GM12872 (cell line): ENCODE measurements at regions not wholly inside any gene's neighbourhood (a gene's known extent, or its start where the extent isn't known, plus 50 kb on each side); places are given as distances from the start of the nearest gene placed in this dataset.

ENCODE experiments used
- TF ChIP-seq, protein P1 (sequence below): IDR thresholded peaks from 3 replicates; pipeline ENCODE4 v1.5.1; 2011; ENCODE audit warnings: low read depth, mild to moderate bottlenecking, low read length, moderate library complexity; ENCODE audit not compliant: insufficient read depth

- TF ChIP-seq, protein P1, sequence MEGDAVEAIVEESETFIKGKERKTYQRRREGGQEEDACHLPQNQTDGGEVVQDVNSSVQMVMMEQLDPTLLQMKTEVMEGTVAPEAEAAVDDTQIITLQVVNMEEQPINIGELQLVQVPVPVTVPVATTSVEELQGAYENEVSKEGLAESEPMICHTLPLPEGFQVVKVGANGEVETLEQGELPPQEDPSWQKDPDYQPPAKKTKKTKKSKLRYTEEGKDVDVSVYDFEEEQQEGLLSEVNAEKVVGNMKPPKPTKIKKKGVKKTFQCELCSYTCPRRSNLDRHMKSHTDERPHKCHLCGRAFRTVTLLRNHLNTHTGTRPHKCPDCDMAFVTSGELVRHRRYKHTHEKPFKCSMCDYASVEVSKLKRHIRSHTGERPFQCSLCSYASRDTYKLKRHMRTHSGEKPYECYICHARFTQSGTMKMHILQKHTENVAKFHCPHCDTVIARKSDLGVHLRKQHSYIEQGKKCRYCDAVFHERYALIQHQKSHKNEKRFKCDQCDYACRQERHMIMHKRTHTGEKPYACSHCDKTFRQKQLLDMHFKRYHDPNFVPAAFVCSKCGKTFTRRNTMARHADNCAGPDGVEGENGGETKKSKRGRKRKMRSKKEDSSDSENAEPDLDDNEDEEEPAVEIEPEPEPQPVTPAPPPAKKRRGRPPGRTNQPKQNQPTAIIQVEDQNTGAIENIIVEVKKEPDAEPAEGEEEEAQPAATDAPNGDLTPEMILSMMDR = no peak
Observed at GRCh38 chr15:66622591-66623022, 56.8 kb upstream of the LCTL start.

DNA sequence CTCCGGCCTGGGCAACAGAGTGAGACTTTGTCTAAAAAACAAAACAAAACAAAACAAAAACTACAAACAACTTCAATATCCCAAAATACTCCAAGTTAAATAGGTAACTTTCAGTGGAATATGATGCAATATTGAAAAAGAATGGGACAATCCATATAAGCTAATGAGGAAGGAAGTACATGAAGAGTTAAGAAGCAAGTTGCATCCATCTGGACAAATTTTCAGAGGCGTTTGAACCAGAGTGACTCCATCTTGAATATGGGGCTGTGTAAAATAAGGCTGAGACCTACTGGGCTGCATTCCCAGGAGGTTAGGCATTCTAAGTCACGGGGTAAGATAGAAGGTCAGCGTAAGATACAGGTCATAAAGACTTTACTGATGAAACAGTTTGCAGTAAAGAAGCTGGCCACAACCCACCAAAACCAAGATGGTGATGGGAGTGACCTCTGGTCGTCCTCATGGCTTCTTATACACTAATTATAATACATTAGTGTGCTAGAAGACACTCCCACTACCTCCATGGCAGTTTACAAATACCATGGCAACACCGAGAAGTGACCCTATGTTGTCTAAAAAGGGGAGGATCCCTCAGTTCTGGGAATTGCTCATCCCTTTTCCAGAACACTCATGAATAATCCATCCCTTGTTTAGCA, 58.1 kb upstream of the LCTL start:
- TF ChIP-seq, protein P1 = no peak

DNA sequence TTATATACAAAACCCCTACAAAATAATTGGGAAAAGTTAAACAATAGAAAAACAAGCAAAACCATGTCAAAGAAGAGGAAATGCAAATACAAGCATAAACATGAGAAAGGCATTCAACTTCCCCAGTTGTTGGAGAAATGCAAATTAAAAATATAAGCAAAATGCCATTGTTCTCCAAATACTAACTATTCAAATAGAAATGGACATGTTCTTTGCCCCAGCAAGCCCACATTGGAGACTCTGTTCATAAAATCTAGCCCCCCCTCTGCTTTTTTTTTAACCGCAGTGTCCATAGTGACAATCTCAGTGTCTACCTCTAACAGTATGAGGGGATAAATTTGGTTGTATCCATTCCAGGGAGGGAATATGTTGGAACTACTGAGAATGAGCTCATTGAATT, 59.7 kb upstream of the LCTL start:
- TF ChIP-seq, protein P1 = no peak

DNA sequence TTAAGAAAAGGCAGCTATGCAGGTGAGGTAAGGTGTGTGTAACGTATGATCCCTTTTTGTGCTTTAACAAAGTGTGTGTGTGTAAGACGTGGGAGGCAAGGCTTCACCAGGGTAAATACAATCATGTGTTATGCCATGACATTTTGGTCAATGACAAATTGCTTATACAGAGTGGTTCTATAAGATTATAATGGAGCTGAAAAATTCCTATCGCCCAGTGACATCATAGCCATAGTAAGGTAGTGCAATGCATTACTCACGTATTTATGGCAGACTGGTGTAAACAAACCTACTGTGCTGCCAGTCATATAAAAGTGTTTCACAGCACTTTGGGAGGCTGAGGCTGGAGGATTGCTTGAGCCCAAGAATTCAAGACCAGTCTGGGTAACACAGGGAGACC, 60.2 kb upstream of the LCTL start:
- TF ChIP-seq, protein P1 = no peak

DNA sequence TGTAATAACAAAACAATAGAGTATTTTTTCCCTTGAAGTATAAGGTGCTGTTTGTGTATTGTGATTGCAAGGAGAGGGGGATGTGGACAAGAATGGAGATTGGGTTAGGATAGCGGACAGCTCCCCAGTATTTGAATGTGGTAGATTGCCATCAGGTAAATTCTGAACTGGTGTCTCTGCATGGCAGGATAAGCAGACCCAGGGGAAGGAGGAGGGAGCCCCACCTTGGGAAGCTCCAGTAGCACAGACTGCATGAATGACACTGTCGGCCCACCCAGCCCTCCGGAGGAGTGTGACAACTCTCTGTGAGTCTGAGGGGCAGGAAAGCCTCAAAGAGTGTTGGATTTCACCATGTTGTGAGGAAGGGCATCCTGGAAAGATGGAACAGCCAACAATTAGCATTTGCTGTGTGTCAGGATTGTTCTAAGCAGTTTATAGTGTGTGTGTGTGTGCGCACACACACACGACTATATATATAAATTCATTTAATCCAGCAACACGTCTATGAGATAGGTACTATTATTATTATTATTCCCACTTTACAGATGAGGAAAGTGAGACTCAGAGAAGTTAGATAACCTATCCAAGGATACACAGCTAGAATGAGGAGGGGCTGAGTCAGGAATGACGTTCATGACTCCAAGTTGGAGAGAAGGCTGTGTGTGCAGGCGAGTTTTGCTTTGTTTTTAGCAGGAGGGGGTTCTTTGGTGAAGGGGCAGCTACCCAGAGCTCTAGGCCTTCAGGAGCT, 63.4 kb upstream of the LCTL start:
- TF ChIP-seq, protein P1 = no peak

DNA sequence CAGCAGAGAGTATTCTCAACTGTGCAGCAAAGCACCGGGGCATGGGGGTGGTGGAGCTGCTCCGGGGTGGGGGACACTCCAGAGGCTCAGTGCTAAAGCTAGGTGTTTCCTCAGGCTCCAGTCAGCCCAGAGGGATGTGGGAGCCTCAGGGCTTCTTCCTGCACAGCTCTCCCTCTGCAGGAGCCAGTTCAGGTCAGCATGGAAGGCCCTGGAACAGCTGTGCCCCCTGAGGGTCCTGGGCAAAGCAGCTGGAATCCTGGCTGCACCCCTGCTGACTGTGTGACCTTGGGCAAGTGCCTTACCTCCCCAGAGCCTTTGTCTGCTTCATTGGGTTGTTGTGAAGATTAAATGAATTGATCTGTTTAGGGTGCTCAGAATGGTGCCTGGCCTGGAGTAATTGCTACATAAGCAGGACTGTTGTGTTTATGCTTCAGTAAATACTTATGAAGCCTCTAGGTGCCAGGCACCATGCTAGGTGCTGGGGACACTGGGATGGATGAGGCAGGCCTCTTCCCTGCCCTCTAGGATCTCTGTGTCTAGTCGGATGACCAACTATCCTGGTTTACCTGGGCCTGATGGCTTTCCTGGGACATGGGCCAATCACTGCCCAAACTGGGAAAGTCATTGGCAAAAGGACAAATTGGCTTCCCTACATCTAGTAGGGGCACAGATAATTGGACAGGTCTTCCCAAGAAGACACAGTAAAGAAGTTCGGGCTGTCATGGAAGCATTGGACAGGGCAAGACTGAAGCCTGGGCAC, 64.2 kb upstream of the LCTL start:
- TF ChIP-seq, protein P1 = no peak

DNA sequence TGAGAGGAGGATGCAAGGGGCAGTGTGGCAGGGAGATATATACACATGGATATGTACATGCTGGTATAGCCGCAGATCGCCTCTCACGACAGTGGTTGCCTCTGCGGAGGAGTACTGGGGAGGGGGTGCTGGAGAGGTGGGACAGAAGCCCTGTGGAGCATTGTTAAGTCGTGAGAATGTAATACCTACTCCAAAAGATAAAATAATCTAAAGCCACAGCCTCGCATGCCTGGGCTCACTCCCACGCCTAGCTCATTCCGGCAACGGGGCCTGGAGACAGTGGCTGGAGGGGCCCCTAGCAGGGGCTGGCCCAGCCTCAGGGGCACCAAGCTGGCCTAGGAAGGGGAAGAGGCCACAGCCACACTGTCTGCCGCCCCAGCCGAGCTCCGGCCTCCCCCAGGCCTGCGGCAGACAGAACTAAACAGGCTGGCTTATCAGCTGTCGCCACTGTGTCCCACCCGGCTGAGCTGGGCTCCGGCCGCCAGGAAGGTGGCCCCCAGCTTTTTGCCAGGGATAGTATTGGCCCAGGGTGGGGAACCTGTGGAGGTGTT, 65.1 kb upstream of the LCTL start:
- TF ChIP-seq, protein P1 = no peak
